Sciatic nerve (tissue), 2 donors: ENCODE measurements at regions not wholly inside any gene's neighbourhood (a gene's known extent, or its start where the extent isn't known, plus 50 kb on each side); places are given as distances from the start of the nearest gene placed in this dataset.

Source experiments
- ATAC-seq: fragments of 200-7000 bp; cut with Tn5 transposase; one replicate; pipeline ENCODE4 v1.9.1; 2020; ENCODE audit warnings: mild to moderate bottlenecking, moderate library complexity
- DNase-seq: peaks from one replicate; pipeline ENCODE4 v3.0.0-alpha.2; 2020; ENCODE audit warnings: low spot score
- intact Hi-C: fragments of 100-400 bp; cut with DNase I; formaldehyde crosslinking; loops from one replicate; pipeline ENCODE4 v1.14.2; 2022
- donor health status: DM: no; HTN: no; CAD: no.
- donor health status: DM: no; HTN: no; CAD: no.

- DNase-seq = no peak
- intact Hi-C loops = no loop called here
- ATAC-seq = no peak
Observed at GRCh38 chr1:55916481-55916880, 662.9 kb downstream of the PLPP3 start.

GRCh38 chr1:55913565-55913964, 665.8 kb downstream of the PLPP3 start:
- intact Hi-C loops = no loop called here
- no peak for ATAC-seq

GRCh38 chr1:55912438-55912837, 666.9 kb downstream of the PLPP3 start:
- intact Hi-C loops = no loop called here
- ATAC-seq (no peak), DNase-seq (no peak)

More at GRCh38 chr1:55913565-55913964, 665.8 kb downstream of the PLPP3 start:
- no peak for DNase-seq

GRCh38 chr1:55904541-55904940, 674.8 kb downstream of the PLPP3 start:
- ATAC-seq (no peak), DNase-seq (no peak)
- intact Hi-C loops = no loop called here

GRCh38 chr1:55898181-55898580, 681.2 kb downstream of the PLPP3 start:
- intact Hi-C loops = no loop called here
- DNase-seq (no peak), ATAC-seq (no peak)

GRCh38 chr1:55896210-55896609, 681.0 kb upstream of the USP24 start:
- no peak for DNase-seq
- ATAC-seq = no peak
- intact Hi-C loops = no loop called here

- intact Hi-C loops = no loop called here
- no peak for ATAC-seq
- no peak for DNase-seq
Observed at GRCh38 chr1:55894521-55894920, 679.4 kb upstream of the USP24 start.

- ATAC-seq = no peak
- intact Hi-C loops = no loop called here
- no peak for DNase-seq
Observed at GRCh38 chr1:55893155-55893554, 678.0 kb upstream of the USP24 start.

GRCh38 chr1:55888685-55889317, 673.6 kb upstream of the USP24 start:
- ATAC-seq (no peak), DNase-seq (no peak)
- intact Hi-C loops = no loop called here

GRCh38 chr1:55886856-55887712, 671.9 kb upstream of the USP24 start:
- intact Hi-C loops = no loop called here
- no peak for ATAC-seq
- no peak for DNase-seq

GRCh38 chr1:55885619-55886018, 670.5 kb upstream of the USP24 start:
- no peak for ATAC-seq
- intact Hi-C loops = no loop called here
- no peak for DNase-seq

GRCh38 chr1:55882931-55883330, 667.8 kb upstream of the USP24 start:
- ATAC-seq = no peak
- DNase-seq = no peak
- intact Hi-C loops = no loop called here

GRCh38 chr1:55879346-55879745, 664.2 kb upstream of the USP24 start:
- DNase-seq = no peak
- ATAC-seq = no peak
- intact Hi-C loops = no loop called here

GRCh38 chr1:55877437-55878232, 662.5 kb upstream of the USP24 start:
- no peak for ATAC-seq
- intact Hi-C loops = no loop called here

GRCh38 chr1:55876276-55877060, 661.3 kb upstream of the USP24 start:
- intact Hi-C loops = no loop called here
- ATAC-seq (peak; percentile 24), DNase-seq (no peak)

More at GRCh38 chr1:55877437-55878232, 662.5 kb upstream of the USP24 start:
- no peak for DNase-seq

- ATAC-seq (peak; percentile 37), DNase-seq (no peak)
- intact Hi-C loops = no loop called here
Observed at GRCh38 chr1:55870106-55870505, 654.9 kb upstream of the USP24 start.

GRCh38 chr1:55869065-55869464, 653.9 kb upstream of the USP24 start:
- intact Hi-C loops = no loop called here
- DNase-seq (no peak), ATAC-seq (peak; percentile 45)

- no peak for DNase-seq
- intact Hi-C loops = no loop called here
- peak; percentile 68 for ATAC-seq
Observed at GRCh38 chr1:55868026-55868425, 652.9 kb upstream of the USP24 start.

GRCh38 chr1:55867304-55867843, 652.2 kb upstream of the USP24 start:
- ATAC-seq (peak; percentile 38), DNase-seq (no peak)
- intact Hi-C loops = no loop called here
